ENCODE measurements at regions not wholly inside any gene's neighbourhood (a gene's known extent, or its start where the extent isn't known, plus 50 kb on each side); places are given as distances from the start of the nearest gene placed in this dataset.

GRCh38 chr1:68585351-68585750, 88.5 kb upstream of the DEPDC1 start:
- TF ChIP-seq CTCF (IDR thresholded peaks at IDR 0.05; ENCODE audit: low read length) (no peak), EZH2 (IDR thresholded peaks at IDR 0.05; ENCODE audit: borderline replicate concordance, low read length) (no peak)
